Left ventricle myocardium inferior (tissue), 1 donor: ENCODE measurements at regions not wholly inside any gene's neighbourhood (a gene's known extent, or its start where the extent isn't known, plus 50 kb on each side); places are given as distances from the start of the nearest gene placed in this dataset.

Experiments
- DNase-seq: peaks from one replicate; pipeline ENCODE4 v3.0.0-alpha.2; 2020
- H3K27ac ChIP-seq: fragments of 200-600 bp; replicated peaks from 2 replicates; pipeline ENCODE4 v1.8.0; 2021
- H3K27me3 ChIP-seq: fragments of 200-600 bp; 2 replicates; pipeline ENCODE4 v1.8.0; 2021; ENCODE audit warnings: low read depth
- H3K36me3 ChIP-seq: fragments of 200-600 bp; 2 replicates; pipeline ENCODE4 v1.8.0; 2021
- H3K4me1 ChIP-seq: fragments of 200-600 bp; 2 replicates; pipeline ENCODE4 v1.8.0; 2021
- H3K4me3 ChIP-seq: fragments of 200-600 bp; 2 replicates; pipeline ENCODE4 v1.8.0; 2021; ENCODE audit warnings: mild to moderate bottlenecking, moderate library complexity
- H3K9me3 ChIP-seq: fragments of 200-600 bp; replicated peaks from 2 replicates; pipeline ENCODE4 v1.8.0; 2021
- intact Hi-C: fragments of 100-400 bp; cut with micrococcal nuclease; formaldehyde crosslinking; loops from one replicate; pipeline ENCODE4 v1.11.0; 2022
- TF ChIP-seq, protein P1 (sequence below): fragments of 200-600 bp; IDR thresholded peaks from 2 replicates; pipeline ENCODE4 v1.8.0; 2021; ENCODE audit warnings: antibody characterized with exemption, mild to moderate bottlenecking, borderline replicate concordance
- donor health status: DM: no; HTN: yes; CAD: no; lungs with severe emphysema.

DNA sequence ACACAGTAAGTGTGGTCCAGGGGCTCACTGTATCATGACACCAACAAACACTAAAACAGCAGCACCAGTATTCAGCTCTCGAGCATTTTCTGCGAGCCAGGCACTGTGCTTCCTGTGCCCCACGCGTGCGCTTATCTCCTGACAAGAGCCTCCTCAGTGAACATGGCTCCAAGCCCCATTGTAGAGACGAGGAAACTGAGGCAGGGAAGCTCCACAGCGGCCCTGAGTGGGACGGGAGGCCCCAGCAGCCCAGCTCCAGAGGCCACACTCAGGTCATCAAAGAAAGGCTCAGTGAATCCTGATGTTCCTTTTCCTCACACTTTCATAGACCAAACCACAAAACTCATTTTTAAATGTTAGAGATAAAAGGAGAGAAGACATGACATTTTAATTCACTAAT is 113.1 kb downstream of the TPRA1 start:
- TF ChIP-seq, protein P1, sequence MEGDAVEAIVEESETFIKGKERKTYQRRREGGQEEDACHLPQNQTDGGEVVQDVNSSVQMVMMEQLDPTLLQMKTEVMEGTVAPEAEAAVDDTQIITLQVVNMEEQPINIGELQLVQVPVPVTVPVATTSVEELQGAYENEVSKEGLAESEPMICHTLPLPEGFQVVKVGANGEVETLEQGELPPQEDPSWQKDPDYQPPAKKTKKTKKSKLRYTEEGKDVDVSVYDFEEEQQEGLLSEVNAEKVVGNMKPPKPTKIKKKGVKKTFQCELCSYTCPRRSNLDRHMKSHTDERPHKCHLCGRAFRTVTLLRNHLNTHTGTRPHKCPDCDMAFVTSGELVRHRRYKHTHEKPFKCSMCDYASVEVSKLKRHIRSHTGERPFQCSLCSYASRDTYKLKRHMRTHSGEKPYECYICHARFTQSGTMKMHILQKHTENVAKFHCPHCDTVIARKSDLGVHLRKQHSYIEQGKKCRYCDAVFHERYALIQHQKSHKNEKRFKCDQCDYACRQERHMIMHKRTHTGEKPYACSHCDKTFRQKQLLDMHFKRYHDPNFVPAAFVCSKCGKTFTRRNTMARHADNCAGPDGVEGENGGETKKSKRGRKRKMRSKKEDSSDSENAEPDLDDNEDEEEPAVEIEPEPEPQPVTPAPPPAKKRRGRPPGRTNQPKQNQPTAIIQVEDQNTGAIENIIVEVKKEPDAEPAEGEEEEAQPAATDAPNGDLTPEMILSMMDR: no peak
- Histone ChIP-seq H3K27me3 (peaks cover 18% of the 10 kb centered on the region), H3K4me3 (no peak overlapping the region), H3K4me1 (peaks cover 13% of the 10 kb centered on the region), H3K9me3 (no peaks in the 10 kb centered on the region), H3K36me3 (no peaks in the 10 kb centered on the region), H3K27ac (no peak overlapping the region)
- no peak for DNase-seq
- intact Hi-C loops: no loop called here

- no peak for DNase-seq
- no peaks in the 10 kb centered on the region for H3K36me3 ChIP-seq
- TF ChIP-seq, protein P1: no peak
- no peaks in the 10 kb centered on the region for H3K9me3 ChIP-seq
- H3K4me1 ChIP-seq: peaks cover 13% of the 10 kb centered on the region
- no peak overlapping the region for H3K27ac ChIP-seq
- H3K27me3 ChIP-seq: peaks cover 18% of the 10 kb centered on the region
- no peak overlapping the region for H3K4me3 ChIP-seq
- intact Hi-C loops: no loop called here
Measured at GRCh38 chr3:127476936-127477335, 113.6 kb downstream of the TPRA1 start.

- intact Hi-C loops: no loop called here
- no peak for DNase-seq
- H3K9me3 ChIP-seq: no peaks in the 10 kb centered on the region
- no peaks in the 10 kb centered on the region for H3K36me3 ChIP-seq
- no peak overlapping the region for H3K4me3 ChIP-seq
- H3K4me1 ChIP-seq: peaks cover 13% of the 10 kb centered on the region
- H3K27ac ChIP-seq: no peak overlapping the region
- TF ChIP-seq, protein P1: no peak
- peaks cover 18% of the 10 kb centered on the region for H3K27me3 ChIP-seq
Measured at GRCh38 chr3:127475975-127476705, 114.4 kb downstream of the TPRA1 start.

- intact Hi-C loops: no loop called here
- TF ChIP-seq, protein P1: no peak
- DNase-seq: no peak
- Histone ChIP-seq H3K36me3 (no peaks in the 10 kb centered on the region), H3K4me3 (no peak overlapping the region), H3K4me1 (peaks cover 11% of the 10 kb centered on the region), H3K27me3 (peaks cover 18% of the 10 kb centered on the region), H3K9me3 (no peaks in the 10 kb centered on the region), H3K27ac (no peak overlapping the region)
Measured at GRCh38 chr3:127475391-127475790, 115.1 kb downstream of the TPRA1 start.

- intact Hi-C loops: no loop called here
- no peaks in the 10 kb centered on the region for H3K36me3 ChIP-seq
- no peaks in the 10 kb centered on the region for H3K9me3 ChIP-seq
- DNase-seq: no peak
- H3K27ac ChIP-seq: no peak overlapping the region
- TF ChIP-seq, protein P1: peak; percentile 18
- no peaks in the 10 kb centered on the region for H3K4me1 ChIP-seq
- H3K27me3 ChIP-seq: peaks cover 23% of the 10 kb centered on the region
- H3K4me3 ChIP-seq: no peak overlapping the region
Measured at GRCh38 chr3:127473244-127474024, 117.1 kb downstream of the TPRA1 start.
